NAMALWA (cell line): ENCODE measurements at regions not wholly inside any gene's neighbourhood (a gene's known extent, or its start where the extent isn't known, plus 50 kb on each side); places are given as distances from the start of the nearest gene placed in this dataset.
"Not testable (repeated sequence)": the region's sequence is repeated elsewhere in the genome, so short reads cannot be mapped to it uniquely, and the experiment has no call there.

Experiments
- DNase-seq: peaks from one replicate; pipeline ENCODE4 v3.0.0-alpha.2; 2015; ENCODE audit warnings: low spot score

DNA sequence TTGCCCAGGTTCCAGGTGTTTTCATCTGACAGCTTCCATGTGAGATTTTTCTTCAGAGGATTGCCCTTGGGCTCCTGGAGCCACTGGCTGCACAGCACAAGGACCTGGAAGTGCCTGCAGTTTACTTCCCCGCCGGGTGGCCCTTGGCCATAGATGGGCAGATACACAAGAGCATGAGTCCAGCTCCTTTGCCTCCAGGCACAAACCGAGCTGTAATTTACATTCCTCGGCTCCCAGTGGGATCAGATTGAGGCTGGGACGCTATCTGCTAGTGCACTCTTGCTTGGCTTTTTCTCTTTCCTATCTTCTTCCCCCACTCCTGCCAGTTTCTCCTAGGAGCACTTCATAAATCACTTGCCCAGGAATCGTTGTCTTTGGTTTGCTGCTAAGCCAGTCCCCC, 85.4 kb upstream of the RALY start:
- no peak for DNase-seq

GRCh38 chr20:33908868-33909267, 84.8 kb upstream of the RALY start:
- DNase-seq = no peak

DNA sequence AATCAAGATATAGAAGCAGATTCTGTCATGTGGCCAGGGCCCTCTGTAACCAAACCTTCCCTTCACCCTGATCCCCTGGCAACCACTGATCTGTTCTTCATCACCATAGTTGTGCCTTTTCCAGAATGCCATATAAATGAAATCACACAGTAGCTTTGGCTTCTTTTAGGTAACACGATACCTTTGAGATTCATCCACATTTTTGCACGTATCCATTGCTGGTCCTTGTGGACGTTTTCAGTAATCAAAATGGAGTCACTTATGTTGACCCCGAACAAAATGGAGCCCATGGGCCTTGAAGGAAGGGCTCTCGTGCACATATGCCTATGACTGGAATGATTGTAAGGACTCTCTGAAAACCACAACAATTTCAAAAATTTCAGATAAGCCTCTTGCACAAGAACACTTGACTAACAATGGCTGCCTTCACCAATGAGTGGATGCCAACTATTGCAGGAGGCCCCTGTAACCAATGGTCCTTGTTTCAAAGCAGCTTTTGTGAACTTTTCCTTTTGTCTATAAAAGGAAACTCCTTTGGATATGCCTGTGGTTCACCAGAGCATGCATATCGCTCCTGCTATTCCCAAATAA, 84.3 kb upstream of the RALY start:
- no peak for DNase-seq

- no peak for DNase-seq
These were observed 83.7 kb upstream of the RALY start for GRCh38 chr20:33910056-33910455.

GRCh38 chr20:33910529-33911327, 83.0 kb upstream of the RALY start:
- no peak for DNase-seq

DNA sequence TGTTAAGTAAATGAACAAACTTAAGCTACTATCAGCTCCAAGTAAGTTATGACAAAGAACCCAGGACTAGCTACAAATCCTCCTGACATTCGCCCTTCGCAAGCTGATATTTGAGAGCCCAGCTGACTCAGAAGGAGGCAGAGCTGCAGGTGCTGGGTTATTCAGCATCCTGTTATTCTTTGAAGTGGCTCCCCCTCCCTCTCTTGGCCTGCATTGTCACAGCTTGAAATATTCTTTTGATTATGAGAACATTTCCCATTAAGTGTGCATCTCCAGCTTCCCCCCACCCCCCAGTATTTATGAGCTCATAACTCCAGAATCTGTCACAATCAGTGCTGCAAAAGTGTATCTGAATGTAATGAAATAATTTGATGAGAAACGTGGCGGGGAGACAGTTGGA, 78.8 kb upstream of the RALY start:
- peak; percentile 70 for DNase-seq

DNA sequence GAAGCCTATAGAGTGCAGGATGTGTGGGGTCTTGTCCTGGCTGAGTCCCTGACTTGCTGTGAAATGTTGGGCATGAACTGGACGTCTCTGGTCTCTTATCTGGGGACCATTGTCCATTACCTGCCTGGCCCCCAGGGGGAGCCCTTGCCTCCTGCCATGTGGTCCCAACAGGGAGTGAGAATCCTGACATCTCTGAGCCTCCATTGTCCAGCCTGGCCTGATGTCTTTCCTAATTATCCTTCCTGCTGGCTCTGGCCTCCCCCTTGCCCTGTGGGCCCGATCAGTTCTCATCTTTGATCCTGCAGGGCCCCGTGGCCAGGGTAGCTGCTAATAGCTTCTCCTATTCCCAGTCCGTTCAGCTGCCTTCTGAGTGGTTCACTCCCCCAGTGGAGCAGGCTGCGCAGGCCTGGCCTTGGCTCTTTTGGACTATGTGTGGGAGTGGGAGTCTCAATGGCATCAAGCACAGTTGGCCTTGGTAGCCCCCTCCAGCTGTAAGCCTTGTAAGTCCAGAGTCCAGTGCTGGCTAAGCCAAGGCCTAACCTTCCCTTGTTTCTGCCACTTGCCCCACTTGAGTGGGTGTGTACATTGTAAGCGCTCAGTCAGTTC, 77.9 kb upstream of the RALY start:
- peak; percentile 59 for DNase-seq

- no peak for DNase-seq
These were observed 76.9 kb upstream of the RALY start for GRCh38 chr20:33916768-33917167.

GRCh38 chr20:33917831-33918525, 75.7 kb upstream of the RALY start:
- DNase-seq = no peak

- DNase-seq = no peak
These were observed 75.0 kb upstream of the RALY start for GRCh38 chr20:33918662-33919061.

- DNase-seq = no peak
These were observed 74.1 kb upstream of the RALY start for GRCh38 chr20:33919653-33920052.

DNA sequence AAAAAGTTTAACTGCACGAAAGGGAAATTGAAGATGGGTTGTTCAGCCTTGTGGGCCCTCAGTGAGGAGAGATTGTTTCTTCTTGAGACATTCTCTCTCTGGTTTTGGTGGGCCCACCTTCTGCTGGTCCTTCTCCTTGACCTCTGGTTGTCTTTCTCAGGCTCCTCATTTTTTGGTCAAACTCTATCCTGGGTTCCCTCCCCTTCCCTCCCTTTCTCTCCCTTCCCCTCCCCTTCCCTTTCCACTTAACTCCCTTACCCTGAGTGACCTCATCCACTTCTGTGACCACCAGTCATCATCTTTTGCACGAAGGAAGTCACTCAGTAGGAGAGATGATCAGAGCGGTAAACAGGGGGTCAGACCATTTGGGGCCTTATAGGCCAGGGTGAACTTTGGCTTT, 71.5 kb upstream of the RALY start:
- no peak for DNase-seq

DNA sequence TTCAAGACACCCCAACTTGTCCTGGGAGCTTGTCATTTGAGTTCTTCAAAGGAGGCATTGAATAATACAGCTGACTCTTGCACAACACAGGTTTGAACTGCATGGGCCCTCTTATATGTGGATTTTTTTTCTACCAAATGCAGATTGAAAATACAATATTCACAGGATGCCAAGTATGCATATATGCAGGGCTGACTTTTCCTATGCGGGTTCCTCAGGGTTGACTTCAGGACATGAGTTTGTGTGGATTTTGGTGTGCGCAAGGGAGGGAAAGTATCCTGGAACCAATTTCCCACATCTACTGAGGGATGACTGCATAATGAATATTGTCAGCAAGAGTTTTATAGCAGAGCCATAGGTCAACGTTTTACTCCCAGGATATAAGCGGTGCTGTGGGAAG, 70.0 kb upstream of the RALY start:
- DNase-seq = no peak

DNA sequence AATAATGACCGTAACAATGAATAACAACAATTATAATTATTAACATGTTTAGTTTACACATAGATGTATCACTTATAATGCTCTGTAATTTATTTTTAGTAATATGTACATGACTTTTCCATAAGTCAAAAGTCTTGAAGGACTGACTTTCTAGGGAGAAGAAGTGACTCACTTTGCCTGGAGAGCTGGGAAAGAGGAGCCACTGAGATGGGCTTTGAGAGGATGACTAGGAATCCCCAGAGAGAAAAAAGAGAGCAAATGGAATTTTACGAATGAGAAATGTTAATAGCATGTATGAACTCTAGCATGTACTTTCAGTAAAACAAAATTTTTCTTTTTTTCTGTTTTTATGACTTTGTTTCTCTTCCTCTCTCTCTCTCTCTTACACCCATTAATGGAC, 67.8 kb upstream of the RALY start:
- DNase-seq = no peak

- no peak for DNase-seq
These were observed 67.3 kb upstream of the RALY start for GRCh38 chr20:33926425-33926824.

DNA sequence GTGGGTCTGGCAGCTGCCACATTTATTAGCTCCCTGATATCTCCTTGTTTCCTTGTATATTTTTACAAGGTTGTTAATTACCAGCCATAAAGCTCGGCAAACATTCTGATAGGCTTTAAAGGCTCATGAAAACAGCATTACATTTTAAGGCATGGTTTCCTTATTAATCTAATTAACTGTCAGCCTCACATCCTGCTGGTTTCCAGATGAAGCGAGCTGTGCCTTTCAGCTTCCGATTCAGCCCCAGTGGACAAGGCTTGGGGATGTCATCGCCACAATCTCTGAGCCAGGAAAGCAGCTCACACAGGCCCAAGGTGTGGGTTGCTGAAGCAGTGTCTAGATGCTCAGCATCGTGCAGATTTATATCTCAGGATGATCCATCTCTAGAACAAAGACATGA, 66.0 kb upstream of the RALY start:
- DNase-seq = no peak

DNA sequence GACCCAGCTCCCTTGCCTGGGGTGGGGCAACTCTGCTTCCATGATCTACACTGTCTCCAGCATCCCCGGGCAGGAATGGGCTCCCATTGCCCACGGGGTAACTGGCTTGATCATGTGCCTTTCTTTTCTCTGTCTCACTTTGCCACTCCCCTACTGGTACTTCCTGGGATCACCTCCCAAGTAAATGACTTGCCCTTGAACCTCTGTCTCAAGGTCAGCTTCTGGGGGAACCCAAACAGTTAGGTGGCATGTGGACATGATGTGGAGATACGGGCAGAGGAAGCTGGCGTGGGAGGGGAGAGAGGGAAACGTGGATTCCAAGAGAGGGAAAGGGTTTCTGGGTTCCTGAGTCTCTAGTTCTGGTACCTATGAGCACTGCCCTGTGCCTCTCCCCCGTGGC, 63.8 kb upstream of the RALY start:
- no peak for DNase-seq

- peak; percentile 46 for DNase-seq
These were observed 60.2 kb upstream of the RALY start for GRCh38 chr20:33933469-33933909.

DNA sequence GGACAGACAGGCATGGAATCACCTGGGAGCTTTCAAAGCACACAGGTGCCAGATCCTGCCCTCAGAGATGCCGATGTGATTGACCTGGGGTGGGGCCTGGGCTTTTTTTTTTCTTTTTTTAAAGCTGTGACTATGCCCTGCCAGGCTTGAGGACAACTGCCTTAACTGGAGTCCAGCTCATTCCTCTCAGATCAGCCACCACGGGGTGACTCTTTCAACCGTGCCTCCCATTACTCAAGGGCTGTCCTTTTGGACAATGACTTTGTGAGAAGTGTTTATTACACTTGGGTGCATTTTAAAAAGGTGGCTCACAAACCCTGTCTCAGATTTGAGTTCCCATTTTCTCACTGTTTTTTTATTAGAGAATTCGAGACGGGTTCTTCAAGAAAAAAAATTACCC, 57.1 kb upstream of the RALY start:
- DNase-seq = no peak

- DNase-seq = not testable (repeated sequence)
These were observed 54.7 kb upstream of the RALY start for GRCh38 chr20:33939031-33939430.

DNA sequence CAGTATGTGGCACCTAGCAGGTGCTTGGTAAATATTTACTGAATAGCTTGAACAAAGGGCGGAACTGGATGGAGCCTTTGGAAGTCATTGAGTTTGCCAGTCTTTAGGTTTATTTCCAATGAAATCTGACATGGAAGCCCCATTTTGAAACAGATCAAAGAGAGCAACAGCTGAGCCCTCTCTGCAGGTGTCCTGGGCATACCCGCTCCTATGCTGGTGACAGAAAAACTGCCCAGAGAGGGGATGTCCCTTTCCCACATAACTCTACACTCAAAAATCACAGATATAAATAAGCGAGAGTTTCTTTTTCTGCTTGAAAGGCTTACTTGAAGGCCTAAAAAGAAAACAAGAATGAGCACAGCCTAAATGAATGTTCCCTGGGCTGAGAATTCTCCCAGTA, 53.0 kb upstream of the RALY start:
- DNase-seq = no peak
